OCI-LY7 (cell line): ENCODE measurements at regions not wholly inside any gene's neighbourhood (a gene's known extent, or its start where the extent isn't known, plus 50 kb on each side); places are given as distances from the start of the nearest gene placed in this dataset.

Source experiments
- CTCF ChIP-seq: fragments of 200-600 bp; sonication (generic); conservative IDR thresholded peaks from 2 replicates; pipeline ENCODE4 v1.5.1; 2014; ENCODE audit warnings: mild to moderate bottlenecking, antibody characterized with exemption, low read length, moderate library complexity, mixed read lengths
- EZH2phosphoT487 ChIP-seq: fragments of 200-600 bp; sonication (generic); IDR thresholded peaks from 2 replicates; pipeline ENCODE4 v1.6.1; 2018; ENCODE audit warnings: low read depth, borderline replicate concordance, mild to moderate bottlenecking, mixed run types, antibody characterized with exemption, low read length, moderate library complexity, mixed read lengths

GRCh38 chr9:108519437-108519836 lies 336.3 kb downstream of the ACTL7B start:
- TF ChIP-seq CTCF: no peak
- no peak for TF ChIP-seq EZH2phosphoT487
